Ovary (tissue), 7 donors: ENCODE measurements at regions not wholly inside any gene's neighbourhood (a gene's known extent, or its start where the extent isn't known, plus 50 kb on each side); places are given as distances from the start of the nearest gene placed in this dataset.
"Not testable (repeated sequence)": the region's sequence is repeated elsewhere in the genome, so short reads cannot be mapped to it uniquely, and the experiment has no call there.

Source experiments
- DNase-seq, 5 donors: peaks; one replicate each; pipeline ENCODE4 v3.0.0-alpha.2; 2019 to 2020
- H3K27ac ChIP-seq, 2 donors: fragments of 200-600 bp; one replicate each; pipeline versions ENCODE4 v1.5.1 to v1.8.0; 2019 to 2022
- H3K27me3 ChIP-seq: fragments of 200-600 bp; one replicate; pipeline ENCODE4 v1.8.0; 2022
- H3K36me3 ChIP-seq: fragments of 200-600 bp; sonication (generic); one replicate; pipeline ENCODE4 v1.5.1; 2019
- H3K4me1 ChIP-seq: one replicate; pipeline ENCODE4 v1.8.1; 2013; ENCODE audit warnings: mild to moderate bottlenecking, moderate library complexity; ENCODE audit not compliant: insufficient read depth
- H3K4me3 ChIP-seq: fragments of 200-600 bp; sonication (generic); one replicate; pipeline ENCODE4 v1.5.1; 2017
- H3K9me3 ChIP-seq, 2 donors: fragments of 200-600 bp in 1 of 2; sonication (generic) in 1 of 2; one replicate each; pipeline versions ENCODE4 v1.5.1 to v1.8.1; 2013 to 2019; ENCODE audit warnings: mild to moderate bottlenecking in 1 of 2, moderate library complexity in 1 of 2
- EP300 ChIP-seq: sonication (generic); formaldehyde crosslinking; IDR thresholded peaks from one replicate; pipeline ENCODE4 v1.6.1; 2017; ENCODE audit warnings: antibody characterized with exemption
- POLR2A ChIP-seq: fragments of 450-650 bp; IDR thresholded peaks from one replicate; pipeline ENCODE4 v1.6.1; 2017; ENCODE audit warnings: antibody characterized with exemption, mild to moderate bottlenecking, moderate library complexity
- WGBS, 3 donors: extraction: QIAGEN DNeasy Blood & Tissue Kit in 1 of 3; methylation state at CpG; one replicate each; pipeline versions ENCODE4 v1.1.5 to v1.1.7; 2013 to 2017; 5-methylcytosine and 5-hydroxymethylcytosine counted together
- intact Hi-C, 4 donors: fragments of 100-400 bp; cut with DNase I; formaldehyde crosslinking; loops; one replicate each; pipeline versions ENCODE4 v1.11.0 to v1.15.1; 2022 to 2023
- TF ChIP-seq, protein P1 (sequence below), 3 donors: fragments of 450-650 bp in 2 of 3; fragments of 200-600 bp in 1 of 3; IDR thresholded peaks; one replicate each; pipeline versions ENCODE4 v1.5.1 to v1.8.0; 2016 to 2022; ENCODE audit warnings: antibody characterized with exemption in 3 of 3, mild to moderate bottlenecking in 1 of 3
- donor health status: DM: no; HTN: no; CAD: no; lungs with moderate emphysema.
- donor health status: DM: no; HTN: no; CAD: no.
- donor health status: Bipolar disorder and iron deficiency.
- donor health status: DM: no; HTN: no; CAD: no.
- donor health status: DM: yes; HTN: yes; CAD: no.

DNA sequence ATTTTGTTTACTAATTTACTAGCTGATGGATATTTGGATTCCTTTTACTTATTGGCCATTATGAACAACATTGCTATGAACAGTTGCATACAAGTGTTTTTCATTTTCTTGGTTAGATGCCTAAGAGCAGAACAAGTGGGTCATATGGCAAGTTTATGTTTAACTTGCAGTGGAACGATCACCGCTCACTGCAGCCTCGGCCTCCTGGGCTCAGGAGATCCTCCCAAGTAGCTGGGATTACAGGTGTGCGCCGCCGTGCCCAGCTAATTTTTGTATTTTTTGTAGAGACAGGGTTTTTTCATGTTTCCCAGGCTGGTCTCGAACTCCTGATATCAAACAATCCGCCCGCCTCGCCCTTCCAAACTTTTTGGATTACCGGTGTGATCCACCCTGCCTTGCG is 820.5 kb upstream of the TMPRSS15 start:
- intact Hi-C loops, result no loop called here
- 85 to 90% (median 89%) methylated on average over 12 of the region's 12 CpGs for WGBS, 3 donors

GRCh38 chr21:19228226-19228625 is 824.6 kb upstream of the TMPRSS15 start:
- H3K27ac ChIP-seq, result no peak overlapping the region
- intact Hi-C loops, result no loop called here
- no peaks in the 10 kb centered on the region for H3K4me1 ChIP-seq
- DNase-seq, result no peak
- H3K36me3 ChIP-seq, result no peaks in the 10 kb centered on the region
- H3K4me3 ChIP-seq, result no peak overlapping the region
- TF ChIP-seq EP300, result no peak
- no peak for TF ChIP-seq POLR2A
- TF ChIP-seq, protein P1, sequence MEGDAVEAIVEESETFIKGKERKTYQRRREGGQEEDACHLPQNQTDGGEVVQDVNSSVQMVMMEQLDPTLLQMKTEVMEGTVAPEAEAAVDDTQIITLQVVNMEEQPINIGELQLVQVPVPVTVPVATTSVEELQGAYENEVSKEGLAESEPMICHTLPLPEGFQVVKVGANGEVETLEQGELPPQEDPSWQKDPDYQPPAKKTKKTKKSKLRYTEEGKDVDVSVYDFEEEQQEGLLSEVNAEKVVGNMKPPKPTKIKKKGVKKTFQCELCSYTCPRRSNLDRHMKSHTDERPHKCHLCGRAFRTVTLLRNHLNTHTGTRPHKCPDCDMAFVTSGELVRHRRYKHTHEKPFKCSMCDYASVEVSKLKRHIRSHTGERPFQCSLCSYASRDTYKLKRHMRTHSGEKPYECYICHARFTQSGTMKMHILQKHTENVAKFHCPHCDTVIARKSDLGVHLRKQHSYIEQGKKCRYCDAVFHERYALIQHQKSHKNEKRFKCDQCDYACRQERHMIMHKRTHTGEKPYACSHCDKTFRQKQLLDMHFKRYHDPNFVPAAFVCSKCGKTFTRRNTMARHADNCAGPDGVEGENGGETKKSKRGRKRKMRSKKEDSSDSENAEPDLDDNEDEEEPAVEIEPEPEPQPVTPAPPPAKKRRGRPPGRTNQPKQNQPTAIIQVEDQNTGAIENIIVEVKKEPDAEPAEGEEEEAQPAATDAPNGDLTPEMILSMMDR (IDR thresholded peaks at IDR 0.05), result no peak
- no peaks in the 10 kb centered on the region for H3K27me3 ChIP-seq
- H3K9me3 ChIP-seq, result no peaks in the 10 kb centered on the region
- 8 to 15% (median 9%) methylated on average over 1 of the region's 1 CpG for WGBS, 3 donors

More for the DNA sequence above, 820.5 kb upstream of the TMPRSS15 start:
- Histone ChIP-seq H3K9me3 (no peaks in the 10 kb centered on the region), H3K27me3 (no peaks in the 10 kb centered on the region), H3K4me1 (no peaks in the 10 kb centered on the region), H3K36me3 (no peaks in the 10 kb centered on the region), H3K27ac (no peak overlapping the region), H3K4me3 (no peak overlapping the region)
- no peak for DNase-seq
- TF ChIP-seq POLR2A (no peak), EP300 (no peak)
- TF ChIP-seq, protein P1 (IDR thresholded peaks at IDR 0.05), result no peak

DNA sequence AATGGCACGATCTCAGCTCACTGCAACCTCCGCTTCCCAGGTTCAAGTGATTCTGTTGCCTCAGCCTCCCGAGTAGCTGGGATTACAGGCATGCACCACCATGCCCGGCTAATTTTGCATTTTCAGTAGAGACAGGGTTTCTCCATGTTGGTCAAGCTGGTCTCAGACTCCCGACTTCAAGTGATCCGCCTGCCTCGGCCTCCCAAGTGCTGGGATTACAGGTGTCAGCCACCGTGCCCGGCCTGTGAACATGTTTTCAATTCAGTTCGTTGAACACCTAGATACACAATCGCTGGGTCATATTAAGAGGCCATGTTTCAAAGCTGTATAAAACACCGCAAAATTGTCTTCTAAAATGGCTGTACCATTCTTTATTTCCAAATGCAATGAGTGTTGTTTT is 830.3 kb upstream of the TMPRSS15 start:
- H3K9me3 ChIP-seq, intact Hi-C loops, H3K4me3 ChIP-seq, H3K36me3 ChIP-seq, H3K27ac ChIP-seq, H3K4me1 ChIP-seq, H3K27me3 ChIP-seq, DNase-seq: not testable (repeated sequence)
- WGBS, 3 donors, result 89 to 94% (median 90%) methylated on average over 12 of the region's 12 CpGs

DNA sequence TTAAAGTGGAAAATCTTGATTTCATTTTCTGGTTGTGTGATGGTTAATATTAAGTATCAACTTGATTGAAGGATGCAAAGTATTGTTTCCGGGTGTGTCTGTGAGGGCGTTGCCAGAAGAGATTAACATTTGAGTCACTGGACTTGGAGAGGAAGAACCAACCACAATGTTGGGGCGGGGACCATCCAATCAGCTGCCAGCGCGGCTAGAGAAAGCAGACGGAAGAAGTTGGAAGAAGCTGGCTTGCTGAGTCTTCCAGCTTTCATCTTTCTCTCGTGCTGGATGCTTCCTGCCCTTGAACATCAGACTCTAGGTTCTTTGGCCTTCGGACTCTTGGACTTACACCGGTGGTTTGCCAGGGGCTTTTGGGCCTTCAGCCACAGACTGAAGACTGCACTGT is 832.6 kb upstream of the TMPRSS15 start:
- intact Hi-C loops, result no loop called here
- 80 to 84% (median 81%) methylated on average over 9 of the region's 9 CpGs for WGBS, 3 donors
- TF ChIP-seq POLR2A, result no peak
- no peak for TF ChIP-seq EP300

DNA sequence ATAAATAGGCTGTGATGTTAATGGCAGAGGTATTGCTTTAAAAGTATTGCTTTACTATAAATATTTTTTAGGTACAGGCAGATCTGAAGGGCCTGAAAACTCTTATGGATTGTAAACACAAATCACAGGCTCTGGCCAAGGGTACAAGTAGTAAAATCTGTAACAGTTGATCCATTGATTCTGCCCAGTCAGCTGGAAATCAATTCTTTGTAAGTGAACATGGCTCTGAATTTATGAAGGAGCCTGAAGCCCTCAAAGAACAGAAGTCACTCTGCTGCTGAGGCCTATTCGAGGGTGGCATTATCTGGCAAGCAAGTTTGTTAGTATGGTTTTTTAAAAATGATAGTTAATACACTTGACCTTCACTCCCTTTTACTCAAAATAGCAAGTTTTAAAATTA is 834.0 kb upstream of the TMPRSS15 start:
- TF ChIP-seq EP300 (no peak), POLR2A (no peak)
- TF ChIP-seq, protein P1 (IDR thresholded peaks at IDR 0.05), result no peak
- Histone ChIP-seq H3K4me3 (no peak overlapping the region), H3K9me3 (no peaks in the 10 kb centered on the region), H3K27me3 (no peaks in the 10 kb centered on the region), H3K27ac (no peak overlapping the region), H3K4me1 (no peaks in the 10 kb centered on the region), H3K36me3 (no peaks in the 10 kb centered on the region)
- DNase-seq, result no peak
- intact Hi-C loops, result no loop called here
- WGBS, 3 donors, result 14 to 25% (median 18%) methylated on average over 1 of the region's 1 CpG

More for the DNA sequence above, 832.6 kb upstream of the TMPRSS15 start:
- no peak overlapping the region for H3K4me3 ChIP-seq
- no peaks in the 10 kb centered on the region for H3K9me3 ChIP-seq
- no peak for DNase-seq
- H3K27me3 ChIP-seq, result no peaks in the 10 kb centered on the region
- H3K4me1 ChIP-seq, result no peaks in the 10 kb centered on the region
- H3K36me3 ChIP-seq, result no peaks in the 10 kb centered on the region
- H3K27ac ChIP-seq, result no peak overlapping the region

DNA sequence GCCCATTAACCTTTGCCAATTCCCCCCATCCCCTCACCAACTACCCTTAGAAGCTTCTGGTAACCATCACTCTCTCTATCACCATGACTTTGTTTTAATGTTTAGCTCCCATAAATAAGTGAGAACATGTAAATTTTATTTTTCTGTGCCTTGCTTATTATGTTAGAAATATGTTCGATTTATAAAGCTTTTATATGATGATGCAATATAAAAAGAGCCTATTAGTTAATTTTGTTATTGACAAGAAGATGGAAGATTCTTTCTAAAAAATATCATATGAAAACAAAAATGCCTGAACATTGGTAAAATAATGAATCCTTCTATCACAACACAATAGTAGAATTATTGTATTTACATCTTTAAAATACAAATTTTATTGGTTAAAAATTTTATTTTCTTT is 836.1 kb upstream of the TMPRSS15 start:
- no peak overlapping the region for H3K27ac ChIP-seq
- no peaks in the 10 kb centered on the region for H3K36me3 ChIP-seq
- WGBS, 3 donors, result 65 to 80% (median 77%) methylated on average over 1 of the region's 1 CpG
- intact Hi-C loops, result no loop called here
- H3K4me3 ChIP-seq, result no peak overlapping the region
- TF ChIP-seq POLR2A (no peak), EP300 (no peak)
- TF ChIP-seq, protein P1 (IDR thresholded peaks at IDR 0.05), result no peak
- no peaks in the 10 kb centered on the region for H3K4me1 ChIP-seq
- DNase-seq, result no peak
- H3K27me3 ChIP-seq, result no peaks in the 10 kb centered on the region
- H3K9me3 ChIP-seq, result no peaks in the 10 kb centered on the region
